ENCODE measurements at regions not wholly inside any gene's neighbourhood (a gene's known extent, or its start where the extent isn't known, plus 50 kb on each side); places are given as distances from the start of the nearest gene placed in this dataset.
"Not testable (repeated sequence)": the region's sequence is repeated elsewhere in the genome, so short reads cannot be mapped to it uniquely, and the experiment has no call there.

- DNase-seq = peak; percentile 32
Observed at GRCh38 chr12:127767656-127768055, 499.3 kb upstream of the TMEM132C start.

DNA sequence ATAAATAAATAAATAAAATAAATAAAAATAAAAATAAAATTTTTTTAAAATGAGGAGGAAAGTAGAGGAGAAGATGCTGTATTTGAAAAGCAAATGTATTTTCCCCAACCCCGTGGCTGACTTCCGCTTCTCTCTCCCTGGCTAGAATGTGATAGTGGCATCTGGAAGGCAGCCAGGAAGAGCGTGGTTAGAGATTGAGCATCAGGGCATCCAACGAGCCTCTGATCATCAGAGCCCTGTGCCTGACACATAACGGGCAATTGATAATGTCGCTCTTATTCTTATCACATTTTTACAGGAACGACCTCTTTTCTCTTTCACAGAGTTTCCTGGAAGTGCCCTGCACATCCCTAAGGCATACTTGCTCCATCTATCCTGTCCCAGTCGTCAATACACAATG lies 496.9 kb upstream of the TMEM132C start:
- no peak for DNase-seq

DNA sequence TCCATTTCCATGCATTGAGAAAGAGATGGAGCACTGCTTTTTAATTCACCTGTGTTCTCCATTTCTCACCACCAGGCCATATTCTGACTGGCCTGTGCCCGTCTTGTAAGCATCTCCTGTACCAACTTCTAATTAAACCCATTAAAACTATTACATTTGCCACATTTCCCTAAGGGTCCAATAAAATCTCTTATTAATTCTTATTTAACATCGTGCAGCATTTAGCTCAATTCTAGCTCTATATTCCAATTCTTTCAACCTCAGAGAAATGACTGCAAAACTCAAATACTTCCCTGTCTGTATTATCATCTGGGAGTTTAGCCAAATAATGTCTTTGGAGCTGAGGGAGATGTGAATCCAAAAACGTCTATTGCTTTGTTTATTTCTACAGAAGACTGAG lies 495.4 kb upstream of the TMEM132C start:
- DNase-seq = no peak

GRCh38 chr12:127773520-127773919 lies 493.4 kb upstream of the TMEM132C start:
- DNase-seq = no peak

DNA sequence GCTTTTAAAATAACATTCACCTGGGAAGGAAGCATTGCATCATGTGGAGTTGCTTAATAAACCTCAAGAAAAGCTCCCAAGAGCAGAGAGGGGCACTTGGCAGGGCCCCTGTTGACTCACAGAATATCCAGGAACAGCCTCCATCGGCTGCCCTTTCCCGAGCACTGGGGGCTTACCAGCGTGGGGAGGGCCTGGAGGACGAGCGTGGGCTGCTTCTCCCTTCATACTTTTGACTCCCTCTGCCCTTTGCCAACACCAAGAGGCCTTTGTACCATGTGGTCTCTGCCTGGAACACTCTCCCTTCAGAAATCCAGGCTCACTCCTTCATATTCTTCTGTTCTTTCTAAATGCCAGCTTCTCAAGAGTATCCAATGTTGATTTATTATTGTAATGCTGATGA lies 492.1 kb upstream of the TMEM132C start:
- DNase-seq = no peak

- DNase-seq = no peak
Observed at GRCh38 chr12:127779301-127780045, 487.5 kb upstream of the TMEM132C start.

DNA sequence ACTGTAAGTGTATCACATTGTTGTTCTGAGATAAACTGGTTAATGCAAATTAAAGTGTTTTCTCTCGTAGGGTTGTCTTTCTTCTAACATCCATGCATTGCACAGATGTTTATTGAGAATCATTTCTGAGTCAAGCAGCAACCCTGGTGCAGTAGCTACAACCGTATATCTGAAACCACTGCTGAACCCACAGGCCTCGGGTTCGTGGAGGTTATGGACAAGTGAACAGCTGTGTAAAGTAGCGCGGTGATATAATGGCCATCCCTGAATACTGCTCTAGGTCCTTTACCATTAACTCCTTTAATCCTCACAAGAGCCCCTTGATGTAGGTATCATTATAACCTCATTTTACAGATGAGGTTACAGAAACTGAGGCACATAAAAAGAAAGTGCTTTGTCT lies 486.1 kb upstream of the TMEM132C start:
- DNase-seq = no peak

DNA sequence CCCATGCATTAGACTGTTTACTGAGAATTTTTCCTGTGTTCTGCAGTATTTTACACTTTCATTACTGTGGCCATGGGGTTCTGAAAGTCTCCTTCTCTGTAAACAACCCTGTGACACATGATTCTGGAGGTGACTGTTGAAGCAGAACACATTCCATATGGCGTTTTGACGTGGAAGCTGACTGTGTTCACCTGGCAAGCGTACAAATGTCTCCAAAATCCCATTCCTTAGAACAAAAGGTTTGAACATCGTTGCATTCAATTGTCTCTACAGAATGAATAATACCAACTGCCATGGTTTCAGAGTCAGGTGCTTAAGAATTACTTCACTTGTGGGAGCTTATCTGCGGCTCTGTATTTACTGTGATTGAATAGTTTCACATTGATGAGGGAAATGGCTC lies 485.6 kb upstream of the TMEM132C start:
- no peak for DNase-seq

DNA sequence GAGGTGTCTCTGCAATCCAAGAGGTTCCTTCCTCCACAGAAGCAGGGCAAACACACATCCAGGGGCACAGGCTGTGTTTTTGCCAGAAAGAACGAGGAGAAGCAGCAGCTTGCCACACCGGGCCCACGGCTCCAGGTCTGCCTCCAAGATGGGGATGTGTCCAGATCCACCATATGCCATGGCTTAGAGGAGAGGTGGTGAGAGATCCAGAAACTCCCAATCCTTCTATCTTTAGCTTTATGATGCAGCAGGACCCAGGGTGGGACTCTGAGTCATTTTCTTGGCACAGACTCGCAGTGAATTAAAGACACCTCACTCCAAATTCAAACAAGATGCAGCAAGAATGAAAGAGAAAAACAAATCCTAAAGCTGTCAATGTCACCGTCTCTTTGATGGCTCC lies 481.4 kb upstream of the TMEM132C start:
- DNase-seq = no peak

DNA sequence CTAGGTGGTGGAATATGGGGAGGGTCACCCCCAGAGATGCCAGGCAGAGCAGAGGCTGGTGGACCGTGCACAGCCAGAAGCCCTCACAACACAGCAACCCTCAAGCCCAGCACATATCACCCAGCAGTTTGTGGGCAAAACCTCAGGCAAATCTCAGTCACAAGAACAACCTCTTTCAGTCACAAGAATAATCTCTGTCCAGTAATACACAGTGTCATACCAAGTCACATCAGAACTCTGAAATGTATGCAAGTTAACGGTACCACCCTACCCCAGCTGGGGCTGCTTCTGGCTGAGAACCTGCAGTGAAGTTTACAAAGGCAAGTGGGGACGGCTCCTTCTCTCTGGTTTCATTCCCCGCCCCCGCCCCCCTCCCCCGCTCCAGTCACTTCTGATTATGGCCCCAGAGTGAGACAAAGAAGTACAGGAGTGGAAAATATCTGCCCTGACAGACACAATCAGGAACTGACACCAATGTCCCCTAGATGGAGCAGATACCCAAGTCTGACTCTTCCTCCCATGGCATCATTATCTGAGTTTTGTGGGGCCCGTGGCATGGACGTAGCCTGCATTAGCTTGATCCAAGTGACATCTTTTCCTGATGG lies 480.9 kb upstream of the TMEM132C start:
- peak; percentile 72 for DNase-seq

- no peak for DNase-seq
Observed at GRCh38 chr12:127787544-127787943, 479.4 kb upstream of the TMEM132C start.

GRCh38 chr12:127790376-127790775 lies 476.6 kb upstream of the TMEM132C start:
- no peak for DNase-seq

- no peak for DNase-seq
Observed at GRCh38 chr12:127791217-127791616, 475.8 kb upstream of the TMEM132C start.

GRCh38 chr12:127797918-127798317 lies 469.1 kb upstream of the TMEM132C start:
- DNase-seq = no peak

GRCh38 chr12:127802271-127802670 lies 464.7 kb upstream of the TMEM132C start:
- no peak for DNase-seq

GRCh38 chr12:127803545-127803944 lies 463.4 kb upstream of the TMEM132C start:
- no peak for DNase-seq

DNA sequence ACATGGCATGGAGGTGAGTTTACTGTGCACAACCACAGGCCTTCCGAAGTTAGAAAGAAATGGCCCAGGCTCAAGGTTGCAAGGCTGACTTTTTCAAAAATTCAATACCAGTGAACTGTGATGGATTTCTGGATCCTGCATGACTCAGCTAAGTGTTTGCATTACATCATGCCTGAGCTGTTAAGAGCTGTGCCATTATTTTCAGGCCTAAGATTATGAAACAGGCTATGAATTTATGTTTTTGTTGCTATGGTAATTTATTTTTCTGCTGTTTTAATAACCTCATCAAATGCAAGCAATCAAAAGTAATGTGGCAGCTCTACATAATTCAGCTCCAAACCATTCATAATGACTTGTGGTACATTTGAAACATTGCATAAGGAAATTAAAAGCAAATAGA lies 457.7 kb upstream of the TMEM132C start:
- peak; percentile 35 for DNase-seq

GRCh38 chr12:127810041-127810440 lies 456.9 kb upstream of the TMEM132C start:
- no peak for DNase-seq

DNA sequence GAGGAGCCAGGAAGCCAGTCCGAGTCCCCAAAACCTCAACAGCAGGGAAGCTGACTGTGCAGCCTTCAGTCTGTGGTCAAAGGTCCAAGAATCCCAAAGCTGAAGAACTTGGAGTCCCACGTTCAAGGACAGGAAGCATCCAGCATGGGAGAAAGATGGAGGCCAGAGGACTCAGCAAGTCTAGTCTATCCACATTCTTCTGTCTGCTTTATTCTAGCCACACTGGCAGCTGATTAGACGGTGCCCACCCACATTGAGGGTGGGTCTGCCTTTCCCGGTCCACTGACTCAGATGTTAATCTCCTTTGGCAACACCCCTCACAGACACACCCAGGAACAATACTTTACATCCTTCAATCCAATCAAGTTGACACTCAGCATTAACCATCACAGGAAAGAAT lies 456.5 kb upstream of the TMEM132C start:
- not testable (repeated sequence) for DNase-seq

DNA sequence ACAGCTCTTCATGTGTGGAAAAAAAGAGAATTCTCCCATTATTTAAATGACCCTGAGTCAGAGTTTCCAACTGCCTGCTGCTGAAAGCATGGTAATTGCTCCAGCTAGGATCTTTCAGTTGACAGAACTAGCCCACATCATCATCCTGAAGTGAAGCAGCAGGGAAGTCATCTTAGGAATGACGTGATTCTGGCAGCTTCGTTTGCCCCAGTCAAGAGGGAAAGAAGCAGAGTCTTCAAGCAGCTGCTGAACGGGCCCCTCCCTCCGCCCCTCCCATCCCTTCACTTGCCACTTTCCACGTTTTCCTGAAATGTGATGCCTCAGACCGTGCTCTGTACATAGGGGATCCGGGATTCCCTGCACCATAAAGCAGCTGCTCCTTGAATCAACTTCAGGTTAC lies 455.0 kb upstream of the TMEM132C start:
- peak; percentile 34 for DNase-seq

DNA sequence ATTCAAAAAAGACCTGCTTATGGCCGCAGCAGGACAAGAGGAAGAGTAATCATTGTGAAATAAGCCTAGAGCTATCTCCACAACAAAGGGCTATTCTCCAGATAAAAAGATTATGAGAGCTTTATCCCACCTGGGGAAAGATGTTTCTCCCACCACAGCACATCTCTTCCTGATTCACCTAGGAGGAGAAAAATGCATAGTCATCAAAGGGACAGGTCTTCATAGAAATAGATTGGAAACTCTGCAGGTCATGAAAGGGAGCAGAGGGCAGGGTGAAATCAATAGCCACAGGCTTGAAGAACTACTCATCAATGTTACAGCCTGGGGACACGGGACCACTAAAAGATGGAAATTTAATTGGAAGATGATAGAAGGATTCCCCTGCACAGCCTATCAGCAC lies 453.8 kb upstream of the TMEM132C start:
- DNase-seq = no peak

DNA sequence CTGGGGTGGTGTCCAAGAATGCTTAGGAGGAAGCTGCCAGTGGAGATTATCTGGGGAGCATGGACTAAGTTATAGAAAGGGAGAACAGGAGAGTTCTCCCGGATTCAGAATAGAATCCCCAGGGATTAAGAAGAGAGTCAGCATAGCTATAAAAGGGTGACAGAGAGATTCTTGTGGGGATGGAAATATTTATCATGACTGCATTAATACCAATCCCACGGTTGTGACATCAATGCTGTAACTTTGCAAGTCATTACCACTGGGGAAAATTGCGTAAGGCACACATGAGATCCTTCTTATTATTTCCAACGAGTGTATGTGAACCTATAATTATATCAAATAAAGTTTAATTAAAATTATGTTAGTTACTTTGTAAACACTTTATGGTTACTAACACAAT lies 447.9 kb upstream of the TMEM132C start:
- DNase-seq = no peak

DNA sequence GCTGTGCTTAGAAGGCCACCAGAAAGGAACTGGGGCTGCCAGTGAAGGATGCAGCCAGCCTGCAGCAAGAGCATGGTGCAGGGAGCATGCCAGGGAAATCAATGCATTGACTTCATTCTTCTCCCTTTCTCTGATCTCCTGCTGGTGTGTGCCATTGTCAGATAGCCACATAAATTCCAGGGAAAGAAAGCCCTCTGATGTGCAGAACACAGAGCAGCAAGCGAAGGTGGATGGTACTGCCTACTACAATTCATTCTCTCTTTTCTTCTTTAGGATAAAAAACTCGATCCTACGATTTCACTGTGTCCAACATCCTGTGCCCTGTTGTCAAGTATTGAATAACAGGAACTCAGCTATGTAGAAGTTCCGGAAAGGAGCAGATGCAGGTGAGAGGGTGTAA lies 446.7 kb upstream of the TMEM132C start:
- DNase-seq = no peak

DNA sequence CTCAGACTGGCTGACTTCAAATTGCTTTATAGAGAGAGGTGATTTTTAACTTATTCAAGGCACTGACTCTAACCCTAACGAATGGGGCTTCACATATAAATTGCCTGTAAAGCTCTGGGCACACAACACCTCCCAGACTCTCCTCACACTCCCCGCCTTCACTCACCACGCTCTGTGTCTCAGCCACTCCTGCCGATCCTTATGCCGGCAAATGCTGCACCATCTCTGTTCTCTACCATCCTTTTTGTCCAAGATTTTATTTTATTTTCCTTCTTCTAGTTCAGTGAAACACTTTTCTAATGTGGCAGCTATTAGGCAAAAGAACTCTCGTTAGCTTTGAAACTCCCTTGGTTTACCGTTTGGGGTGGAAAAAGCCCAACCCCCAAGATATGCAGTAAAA lies 446.1 kb upstream of the TMEM132C start:
- no peak for DNase-seq

Data from retina (tissue), 1 donor.